ENCODE measurements at regions not wholly inside any gene's neighbourhood (a gene's known extent, or its start where the extent isn't known, plus 50 kb on each side); places are given as distances from the start of the nearest gene placed in this dataset.

- Mint-ChIP-seq H3K4me1 (peaks cover 6% of the 10 kb centered on the region in 2 experiments), H3K4me3 (no peak overlapping the region), H3K27me3 (ENCODE audit: low read depth) (no peaks in the 10 kb centered on the region; the same call in none of the 2 replicates), H3K9me3 (no peaks in the 10 kb centered on the region; a peak in 1 of 5 replicates), H3K36me3 (ENCODE audit: insufficient read depth in 1 of 3, low read depth in 3 of 3) (no peaks in the 10 kb centered on the region), H3K27ac (no peak overlapping the region; a peak in 2 of 7 replicates)
- no peaks in the 10 kb centered on the region for H3K79me1 ChIP-seq (ENCODE audit: insufficient read depth, low read depth, low read length, poor library complexity, severe bottlenecking)
- no peak overlapping the region for H3K4ac ChIP-seq (ENCODE audit: low read depth, low read length)
- no CpG with 5 or more reads among the region's 6 CpGs for WGBS (ENCODE audit: extremely low coverage, insufficient read length, low lambda C conversion rate)
- no peak overlapping the region for H3K4me2 ChIP-seq (ENCODE audit: insufficient read depth, insufficient read length, low read length)
- no peak overlapping the region for H4K8ac ChIP-seq (replicated peaks; ENCODE audit: insufficient read length, low read depth, low read length)
- TF ChIP-seq CTCF (conservative IDR thresholded peaks at IDR 0.05), result no peak
- no peak overlapping the region for H3K18ac ChIP-seq (ENCODE audit: insufficient read length, low read depth, low read length)
- no peaks in the 10 kb centered on the region for H4K20me1 ChIP-seq (ENCODE audit: control insufficient read depth, insufficient read depth, insufficient read length)
- no peak overlapping the region for H3K9ac ChIP-seq (ENCODE audit: extremely low read depth, insufficient read length, low read length)
- H3K23ac ChIP-seq (ENCODE audit: insufficient read length, low read depth, low read length), result no peak overlapping the region
- no peaks in the 10 kb centered on the region for H3K9me3 ChIP-seq (ENCODE audit: control insufficient read depth, low read depth, low read length)
- H3K27me3 ChIP-seq (ENCODE audit: insufficient read depth, low read length), result no peaks in the 10 kb centered on the region
- H3K27ac ChIP-seq (ENCODE audit: insufficient read length, low read depth, low read length), result no peak overlapping the region
- no peak overlapping the region for H2BK20ac ChIP-seq (ENCODE audit: low read depth, low read length, poor library complexity, severe bottlenecking)
- no peak overlapping the region for H3K14ac ChIP-seq (ENCODE audit: insufficient read depth, low read length)
- no peak overlapping the region for H2BK12ac ChIP-seq (ENCODE audit: insufficient read length, low read depth, low read length)
- no peak overlapping the region for H2AFZ ChIP-seq (ENCODE audit: low read length)
- H4K5ac ChIP-seq (ENCODE audit: insufficient read length, low read depth, low read length), result no peak overlapping the region
- H3T11ph ChIP-seq (ENCODE audit: low read length), result no peak overlapping the region
- no peaks in the 10 kb centered on the region for H3K79me2 ChIP-seq (ENCODE audit: insufficient read depth, low read length)
- no peak overlapping the region for H2BK120ac ChIP-seq (ENCODE audit: low read depth, low read length, poor library complexity, severe bottlenecking)
- no peak overlapping the region for H3K56ac ChIP-seq (ENCODE audit: insufficient read length, low read depth, low read length)
- H2BK15ac ChIP-seq (ENCODE audit: low read depth, low read length), result no peak overlapping the region
- no peak overlapping the region for H2BK5ac ChIP-seq (ENCODE audit: insufficient read length, low read length)
- H3K4me1 ChIP-seq (ENCODE audit: insufficient read depth, low read length), result no peaks in the 10 kb centered on the region
- H3K23me2 ChIP-seq (ENCODE audit: insufficient read length, low read depth, low read length, poor library complexity, severe bottlenecking), result no peaks in the 10 kb centered on the region
- H4K91ac ChIP-seq (ENCODE audit: insufficient read length, low read depth, low read length), result no peak overlapping the region
- H2AK5ac ChIP-seq (ENCODE audit: insufficient read length, low read length), result no peak overlapping the region
- DNase-seq, result no peak
Measured at GRCh38 chr2:216307496-216307895, 64.8 kb downstream of the MARCHF4 start.
